M059J (cell line): ENCODE measurements at regions not wholly inside any gene's neighbourhood (a gene's known extent, or its start where the extent isn't known, plus 50 kb on each side); places are given as distances from the start of the nearest gene placed in this dataset.

Experiments used
- DNase-seq: peaks from one replicate; pipeline ENCODE4 v3.0.0-alpha.2; 2012; ENCODE audit warnings: low read depth

GRCh38 chr14:101025696-101026095 lies 122.2 kb upstream of the RTL1 start:
- no peak for DNase-seq

- no peak for DNase-seq
These were observed 122.8 kb upstream of the RTL1 start for GRCh38 chr14:101026341-101026740.

GRCh38 chr14:101027291-101027690 lies 123.8 kb upstream of the RTL1 start:
- no peak for DNase-seq

GRCh38 chr14:101027966-101028365 lies 124.4 kb upstream of the RTL1 start:
- no peak for DNase-seq

- no peak for DNase-seq
These were observed 125.6 kb upstream of the RTL1 start for GRCh38 chr14:101028971-101029667.

GRCh38 chr14:101029668-101030290 lies 126.3 kb upstream of the RTL1 start:
- DNase-seq, result no peak

- DNase-seq, result no peak
These were observed 127.1 kb upstream of the RTL1 start for GRCh38 chr14:101030586-101030985.

GRCh38 chr14:101031186-101031585 lies 127.7 kb upstream of the RTL1 start:
- no peak for DNase-seq

GRCh38 chr14:101031721-101032120 lies 128.2 kb upstream of the RTL1 start:
- DNase-seq, result no peak

GRCh38 chr14:101032433-101032832 lies 128.9 kb upstream of the RTL1 start:
- no peak for DNase-seq

GRCh38 chr14:101033006-101033405 lies 129.5 kb upstream of the RTL1 start:
- no peak for DNase-seq

- no peak for DNase-seq
These were observed 130.1 kb upstream of the RTL1 start for GRCh38 chr14:101033446-101034165.

- DNase-seq, result no peak
These were observed 131.5 kb upstream of the RTL1 start for GRCh38 chr14:101034986-101035385.

- DNase-seq, result no peak
These were observed 132.1 kb upstream of the RTL1 start for GRCh38 chr14:101035466-101036225.

GRCh38 chr14:101037021-101037817 lies 133.7 kb upstream of the RTL1 start:
- no peak for DNase-seq

GRCh38 chr14:101039031-101039754 lies 135.7 kb upstream of the RTL1 start:
- no peak for DNase-seq

- DNase-seq, result no peak
These were observed 136.2 kb upstream of the RTL1 start for GRCh38 chr14:101039755-101040138.

- no peak for DNase-seq
These were observed 137.3 kb upstream of the RTL1 start for GRCh38 chr14:101040538-101041442.

- DNase-seq, result no peak
These were observed 140.4 kb upstream of the RTL1 start for GRCh38 chr14:101043891-101044290.

- no peak for DNase-seq
These were observed 141.2 kb upstream of the RTL1 start for GRCh38 chr14:101044741-101045140.
